A673 (cell line): ENCODE measurements at regions not wholly inside any gene's neighbourhood (a gene's known extent, or its start where the extent isn't known, plus 50 kb on each side); places are given as distances from the start of the nearest gene placed in this dataset.

Experiments used
- CTCF ChIP-seq: fragments of 300-800, 200-600 bp; sonication (generic); conservative IDR thresholded peaks from 2 replicates; pipeline ENCODE4 v1.5.1; 2017; ENCODE audit warnings: low read depth, mild to moderate bottlenecking, antibody characterized with exemption, low read length, moderate library complexity, mixed read lengths
- EZH2 ChIP-seq: fragments of 200-600 bp; sonication (generic); IDR thresholded peaks from 2 replicates; pipeline ENCODE4 v1.6.1; 2017; ENCODE audit warnings: borderline replicate concordance, low read depth, mild to moderate bottlenecking, mixed read lengths, antibody characterized with exemption, low read length; ENCODE audit not compliant: poor library complexity, severe bottlenecking

- TF ChIP-seq CTCF (no peak), EZH2 (no peak)
These were observed 74.1 kb downstream of the ADM start for GRCh38 chr11:10379022-10379421.
